Thoracic aorta (tissue), 2 donors: ENCODE measurements at regions not wholly inside any gene's neighbourhood (a gene's known extent, or its start where the extent isn't known, plus 50 kb on each side); places are given as distances from the start of the nearest gene placed in this dataset.

Source experiments
- ATAC-seq: fragments of 150-250 bp; one replicate; pipeline ENCODE4 v1.8.0; 2017; ENCODE audit warnings: low read depth; ENCODE audit not compliant: insufficient number of reproducible peaks, low FRiP score
- DNase-seq: peaks from one replicate; pipeline ENCODE4 v3.0.0-alpha.2; 2020; ENCODE audit warnings: low spot score
- H3K27ac ChIP-seq, 2 donors: fragments of 200-600 bp; sonication (generic); 1 replicate in 1 of 2; 2 replicates in 1 of 2; pipeline ENCODE4 v1.5.1; 2016; ENCODE audit warnings: mild to moderate bottlenecking in 2 of 2, moderate library complexity in 2 of 2
- H3K27me3 ChIP-seq: fragments of 200-600 bp; sonication (generic); replicated peaks from 2 replicates; pipeline ENCODE4 v1.6.0; 2016; ENCODE audit warnings: mild to moderate bottlenecking; ENCODE audit not compliant: insufficient read depth
- H3K36me3 ChIP-seq: fragments of 200-600 bp; sonication (generic); one replicate; pipeline ENCODE4 v1.5.1; 2016
- H3K4me1 ChIP-seq, 2 donors: fragments of 200-600 bp; sonication (generic); 1 replicate in 1 of 2; 2 replicates in 1 of 2; pipeline versions ENCODE4 v1.5.1 to v1.6.0; 2016; ENCODE audit warnings: low read depth in 2 of 2, mild to moderate bottlenecking in 1 of 2; ENCODE audit not compliant: control insufficient read depth in 1 of 2
- H3K4me3 ChIP-seq: fragments of 200-600 bp; sonication (generic); 2 replicates; pipeline ENCODE4 v1.5.1; 2016; ENCODE audit warnings: mild to moderate bottlenecking
- H3K9me3 ChIP-seq: fragments of 200-600 bp; sonication (generic); 2 replicates; pipeline ENCODE4 v1.5.1; 2016
- CTCF ChIP-seq: fragments of 200-600 bp; sonication (generic); IDR thresholded peaks from one replicate; pipeline ENCODE4 v1.5.1; 2019; ENCODE audit warnings: antibody characterized with exemption

GRCh38 chr6:167695831-167696230 lies 130.9 kb upstream of the AFDN start:
- H3K9me3 ChIP-seq, result no peaks in the 10 kb centered on the region
- H3K4me3 ChIP-seq, result no peak overlapping the region
- H3K27ac ChIP-seq, result no peak overlapping the region
- H3K27me3 ChIP-seq, result no peaks in the 10 kb centered on the region
- ATAC-seq, result no peak
- no peak for DNase-seq
- no peaks in the 10 kb centered on the region for H3K36me3 ChIP-seq
- H3K4me1 ChIP-seq, result peaks cover 0 to 5% of the 10 kb centered on the region in 2 donors
- TF ChIP-seq CTCF, result no peak

- Histone ChIP-seq H3K36me3 (no peaks in the 10 kb centered on the region), H3K9me3 (no peaks in the 10 kb centered on the region), H3K4me3 (no peak overlapping the region), H3K27me3 (no peaks in the 10 kb centered on the region), H3K4me1 (peaks cover 0 to 5% of the 10 kb centered on the region in 2 donors), H3K27ac (no peak overlapping the region)
- ATAC-seq (no peak), DNase-seq (no peak)
- no peak for TF ChIP-seq CTCF
These were observed 130.4 kb upstream of the AFDN start for GRCh38 chr6:167696296-167696695.

- no peak overlapping the region for H3K4me3 ChIP-seq
- no peak for ATAC-seq
- no peaks in the 10 kb centered on the region for H3K36me3 ChIP-seq
- TF ChIP-seq CTCF, result no peak
- no peak overlapping the region for H3K27ac ChIP-seq
- no peaks in the 10 kb centered on the region for H3K9me3 ChIP-seq
- no peak for DNase-seq
- H3K4me1 ChIP-seq, result peaks cover 0 to 5% of the 10 kb centered on the region in 2 donors
- no peaks in the 10 kb centered on the region for H3K27me3 ChIP-seq
These were observed 129.4 kb upstream of the AFDN start for GRCh38 chr6:167697316-167697715.

- H3K4me1 ChIP-seq, result peaks cover 0 to 5% of the 10 kb centered on the region in 2 donors
- H3K4me3 ChIP-seq, result no peak overlapping the region
- no peak for DNase-seq
- H3K27me3 ChIP-seq, result no peaks in the 10 kb centered on the region
- H3K9me3 ChIP-seq, result no peaks in the 10 kb centered on the region
- ATAC-seq, result no peak
- TF ChIP-seq CTCF, result no peak
- no peaks in the 10 kb centered on the region for H3K36me3 ChIP-seq
- H3K27ac ChIP-seq, result no peak overlapping the region
These were observed 128.2 kb upstream of the AFDN start for GRCh38 chr6:167698540-167698939.

GRCh38 chr6:167699141-167699931 lies 127.4 kb upstream of the AFDN start:
- no peaks in the 10 kb centered on the region for H3K27me3 ChIP-seq
- no peaks in the 10 kb centered on the region for H3K36me3 ChIP-seq
- H3K9me3 ChIP-seq, result no peaks in the 10 kb centered on the region
- DNase-seq (no peak), ATAC-seq (peak; percentile 52)
- peak overlapping the region; percentile 43 for H3K4me3 ChIP-seq
- peaks cover 0 to 5% of the 10 kb centered on the region in 2 donors for H3K4me1 ChIP-seq
- peak overlapping the region in 1 of 2 donors; percentile 29 for H3K27ac ChIP-seq
- TF ChIP-seq CTCF, result no peak
